ENCODE measurements at regions not wholly inside any gene's neighbourhood (a gene's known extent, or its start where the extent isn't known, plus 50 kb on each side); places are given as distances from the start of the nearest gene placed in this dataset.

GRCh38 chr14:101290611-101291010 lies 270.7 kb upstream of the DIO3 start:
- Histone ChIP-seq H3K9ac (replicated peaks; ENCODE audit: extremely low read depth, insufficient read depth, low read length) (no peak overlapping the region), H3K36me3 (ENCODE audit: control insufficient read depth in 2 of 2, extremely low read depth in 1 of 2, insufficient read depth in 2 of 2, low read length in 2 of 2) (no peaks in the 10 kb centered on the region), H2AFZ (ENCODE audit: low read depth, low read length) (no peak overlapping the region), H3K4me3 (replicated peaks in 1 of 3; ENCODE audit: insufficient read depth in 1 of 3, low read depth in 1 of 3, low read length in 3 of 3) (no peak overlapping the region), H3K9me1 (replicated peaks; ENCODE audit: control insufficient read depth, extremely low read depth, insufficient read depth, low read length) (no peaks in the 10 kb centered on the region), H3K27me3 (ENCODE audit: control insufficient read depth in 2 of 2, insufficient read depth in 2 of 2, low read length in 2 of 2) (no peaks in the 10 kb centered on the region), H3K9me3 (replicated peaks; ENCODE audit: control insufficient read depth, insufficient read depth, low read length) (no peaks in the 10 kb centered on the region), H3K4me1 (ENCODE audit: control insufficient read depth, extremely low read depth, insufficient read depth, low read length) (no peaks in the 10 kb centered on the region), H3K4me2 (ENCODE audit: insufficient read depth, low read length) (no peak overlapping the region), H3K79me2 (ENCODE audit: control insufficient read depth, insufficient read depth, low read length) (no peaks in the 10 kb centered on the region), H3K27ac (ENCODE audit: insufficient read depth, low read depth, low read length) (no peak overlapping the region), H4K20me1 (replicated peaks; ENCODE audit: control insufficient read depth, extremely low read depth, insufficient read depth, low read length) (no peaks in the 10 kb centered on the region)
- no peak for FAIRE-seq
- dilution Hi-C loops (cut with MboI; ENCODE audit: extremely low pct_ligation_motif_present, low sequenced_read_pairs): no loop called here
- BruUV-seq (replicated peaks): no TSS peak
- ChIA-PET CTCF (no interaction called here), POLR2A (no interaction called here)
- no peak for DNase-seq (ENCODE audit: low read depth, low spot score)
- TF ChIP-seq CTCF (IDR thresholded peaks at IDR 0.05; ENCODE audit: extremely low read depth in 1 of 2, insufficient read depth in 1 of 2, low read depth in 1 of 2, low read length in 2 of 2): no peak
- no peak for TF ChIP-seq FOS (IDR thresholded peaks at IDR 0.05; ENCODE audit: borderline replicate concordance, insufficient read depth, low read length)
- no peak for TF ChIP-seq MYC (IDR thresholded peaks at IDR 0.05; ENCODE audit: low read depth, low read length)
- TF ChIP-seq POLR2AphosphoS5 (IDR thresholded peaks at IDR 0.05; ENCODE audit: insufficient read depth, low read depth, low read length): no peak
- TF ChIP-seq GATA2 (IDR thresholded peaks at IDR 0.05; ENCODE audit: insufficient read depth, insufficient read length, low read depth, low read length): no peak
- TF ChIP-seq POLR2A (IDR thresholded peaks at IDR 0.05; ENCODE audit: low read depth, low read length): no peak
- no peak for TF ChIP-seq EZH2 (IDR thresholded peaks at IDR 0.05; ENCODE audit: borderline replicate concordance, low read depth, low read length, severe bottlenecking)
- TF ChIP-seq JUN (IDR thresholded peaks at IDR 0.05; ENCODE audit: borderline replicate concordance, insufficient read depth, insufficient read length, low read depth): no peak
- TF ChIP-seq MAX (IDR thresholded peaks at IDR 0.05; ENCODE audit: insufficient read depth, insufficient read length): no peak
- intact Hi-C loops (cut with micrococcal nuclease): no loop called here

Data from endothelial cell of umbilical vein (primary cell).